Upper lobe of left lung (tissue), 6 donors: ENCODE measurements at regions not wholly inside any gene's neighbourhood (a gene's known extent, or its start where the extent isn't known, plus 50 kb on each side); places are given as distances from the start of the nearest gene placed in this dataset.

Experiments used
- ATAC-seq, 2 donors: fragments of 200-7000 bp; cut with Tn5 transposase; one replicate each; pipeline ENCODE4 v1.9.1; 2022; ENCODE audit warnings: mild to moderate bottlenecking in 2 of 2, moderate library complexity in 2 of 2; ENCODE audit not compliant: low FRiP score in 2 of 2
- DNase-seq, 2 donors: peaks; one replicate each; pipeline ENCODE4 v3.0.0-alpha.2; 2019 to 2020
- H3K27ac ChIP-seq, 4 donors: fragments of 200-600 bp; sonication (generic); one replicate each; pipeline ENCODE4 v1.5.1; 2016 to 2019
- H3K27me3 ChIP-seq, 4 donors: fragments of 200-600 bp; sonication (generic); one replicate each; pipeline ENCODE4 v1.5.1; 2017 to 2019
- H3K36me3 ChIP-seq, 4 donors: fragments of 200-600 bp; sonication (generic); one replicate each; pipeline ENCODE4 v1.5.1; 2016 to 2019
- H3K4me1 ChIP-seq, 4 donors: fragments of 200-600 bp; sonication (generic); one replicate each; pipeline ENCODE4 v1.5.1; 2018 to 2019
- H3K4me3 ChIP-seq, 4 donors: fragments of 200-600 bp; sonication (generic); one replicate each; pipeline ENCODE4 v1.5.1; 2017 to 2019; ENCODE audit warnings: mild to moderate bottlenecking in 2 of 4, moderate library complexity in 1 of 4
- H3K9me3 ChIP-seq, 4 donors: fragments of 200-600 bp; sonication (generic); one replicate each; pipeline ENCODE4 v1.5.1; 2018 to 2019
- EP300 ChIP-seq, 4 donors: sonication (generic); formaldehyde crosslinking; IDR thresholded peaks; one replicate each; pipeline ENCODE4 v1.5.1; 2017; ENCODE audit warnings: antibody characterized with exemption in 4 of 4, control low read depth in 2 of 4
- POLR2A ChIP-seq, 4 donors: fragments of 450-650 bp; IDR thresholded peaks; one replicate each; pipeline ENCODE4 v1.5.1; 2016 to 2017; ENCODE audit warnings: antibody characterized with exemption in 4 of 4, mild to moderate bottlenecking in 2 of 4
- POLR2AphosphoS5 ChIP-seq, 2 donors: sonication (generic); formaldehyde crosslinking; IDR thresholded peaks; one replicate each; pipeline ENCODE4 v1.5.1; 2017; ENCODE audit warnings: antibody characterized with exemption in 2 of 2
- WGBS, 2 donors: methylation state at CpG; one replicate each; pipeline ENCODE4 v1.1.5; 2017 to 2018; 5-methylcytosine and 5-hydroxymethylcytosine counted together
- TF ChIP-seq, protein P1 (sequence below), 6 experiments: fragments of 450-650 bp in 4 of 6; fragments of 200-600 bp in 2 of 6; sonication (generic) in 2 of 6; IDR thresholded peaks; one replicate each; pipeline ENCODE4 v1.5.1; 2016 to 2019; ENCODE audit warnings: antibody characterized with exemption in 6 of 6
- donor health status: DM: no; HTN: no; CAD: no; lungs with moderate emphysema.
- donor health status: DM: no; HTN: yes; CAD: no; lungs with severe emphysema.

DNA sequence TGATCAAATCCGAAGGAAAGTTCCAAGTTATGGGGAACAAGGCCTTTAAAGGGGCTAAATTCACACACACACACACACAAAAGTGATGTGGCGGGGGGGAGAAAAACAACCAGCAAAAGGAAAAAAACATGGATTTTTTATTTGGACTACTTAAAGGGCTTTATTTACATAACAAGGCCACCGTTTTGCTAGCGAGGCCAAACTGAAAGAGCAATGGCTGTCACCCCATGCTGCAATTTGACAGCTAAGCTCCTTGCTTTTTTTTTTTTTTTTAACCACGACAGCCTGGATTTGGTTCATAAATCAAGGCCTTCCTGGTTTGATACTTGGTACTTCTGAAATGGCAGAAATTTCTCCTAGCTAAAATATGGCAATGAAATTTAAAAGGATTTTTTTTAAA lies 99.6 kb upstream of the PTCHD1 start:
- Histone ChIP-seq H3K36me3 (no peaks in the 10 kb centered on the region), H3K27me3 (no peaks in the 10 kb centered on the region), H3K9me3 (no peaks in the 10 kb centered on the region), H3K4me3 (no peak overlapping the region), H3K27ac (no peak overlapping the region), H3K4me1 (no peaks in the 10 kb centered on the region)
- 65% methylated on average over 5 of the region's 5 CpGs for WGBS, 2 donors
- DNase-seq, result no peak
- ATAC-seq, result no peak
- TF ChIP-seq POLR2A (IDR thresholded peaks at IDR 0.05) (no peak), POLR2AphosphoS5 (IDR thresholded peaks at IDR 0.05) (no peak), EP300 (IDR thresholded peaks at IDR 0.05) (no peak)
- TF ChIP-seq, protein P1, sequence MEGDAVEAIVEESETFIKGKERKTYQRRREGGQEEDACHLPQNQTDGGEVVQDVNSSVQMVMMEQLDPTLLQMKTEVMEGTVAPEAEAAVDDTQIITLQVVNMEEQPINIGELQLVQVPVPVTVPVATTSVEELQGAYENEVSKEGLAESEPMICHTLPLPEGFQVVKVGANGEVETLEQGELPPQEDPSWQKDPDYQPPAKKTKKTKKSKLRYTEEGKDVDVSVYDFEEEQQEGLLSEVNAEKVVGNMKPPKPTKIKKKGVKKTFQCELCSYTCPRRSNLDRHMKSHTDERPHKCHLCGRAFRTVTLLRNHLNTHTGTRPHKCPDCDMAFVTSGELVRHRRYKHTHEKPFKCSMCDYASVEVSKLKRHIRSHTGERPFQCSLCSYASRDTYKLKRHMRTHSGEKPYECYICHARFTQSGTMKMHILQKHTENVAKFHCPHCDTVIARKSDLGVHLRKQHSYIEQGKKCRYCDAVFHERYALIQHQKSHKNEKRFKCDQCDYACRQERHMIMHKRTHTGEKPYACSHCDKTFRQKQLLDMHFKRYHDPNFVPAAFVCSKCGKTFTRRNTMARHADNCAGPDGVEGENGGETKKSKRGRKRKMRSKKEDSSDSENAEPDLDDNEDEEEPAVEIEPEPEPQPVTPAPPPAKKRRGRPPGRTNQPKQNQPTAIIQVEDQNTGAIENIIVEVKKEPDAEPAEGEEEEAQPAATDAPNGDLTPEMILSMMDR (IDR thresholded peaks at IDR 0.05), result no peak

DNA sequence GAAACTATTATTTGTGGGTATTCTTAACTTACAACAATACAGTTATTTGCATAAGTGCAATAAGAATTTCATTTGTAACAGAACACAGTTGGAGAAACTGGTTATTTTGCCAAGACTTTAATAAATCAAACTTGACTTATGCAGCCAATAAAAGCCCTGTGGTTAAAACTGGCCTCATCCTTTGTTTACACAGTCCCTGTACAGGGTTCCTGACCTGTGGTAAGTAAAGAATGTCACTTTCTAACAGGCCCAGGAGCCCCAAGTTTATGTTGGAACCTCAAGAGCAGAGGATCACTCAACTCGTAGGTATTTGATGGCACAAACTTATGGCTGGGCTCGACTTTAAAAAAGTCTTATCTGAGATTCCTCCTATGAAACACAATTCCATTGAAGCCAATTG lies 88.6 kb upstream of the PTCHD1 start:
- no peak for DNase-seq
- no peaks in the 10 kb centered on the region for H3K27me3 ChIP-seq
- TF ChIP-seq, protein P1 (IDR thresholded peaks at IDR 0.05), result no peak
- TF ChIP-seq POLR2AphosphoS5 (IDR thresholded peaks at IDR 0.05) (no peak), POLR2A (IDR thresholded peaks at IDR 0.05) (no peak), EP300 (IDR thresholded peaks at IDR 0.05) (no peak)

DNA sequence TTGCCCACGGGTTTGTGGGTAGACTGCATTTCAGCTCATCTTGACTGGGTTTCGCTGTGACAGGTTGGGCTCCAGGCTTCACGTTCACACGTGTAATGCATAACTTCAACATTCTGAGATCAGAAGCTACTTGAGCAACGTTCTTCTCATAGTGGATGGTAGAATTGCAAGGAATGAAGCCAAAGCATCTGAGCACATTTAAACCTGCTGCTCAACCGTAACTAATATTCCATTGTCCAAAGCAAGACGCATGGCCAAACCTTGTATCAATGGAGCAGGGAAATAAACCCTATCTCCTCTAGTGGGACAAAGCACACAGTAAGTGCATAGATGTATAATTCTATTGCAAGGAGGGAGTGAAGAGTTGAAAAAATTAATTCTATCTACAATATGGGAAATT lies 86.5 kb upstream of the PTCHD1 start:
- 87 to 94% methylated on average over 7 of the region's 7 CpGs for WGBS, 2 donors
- no peaks in the 10 kb centered on the region for H3K9me3 ChIP-seq
- H3K4me3 ChIP-seq, result no peak overlapping the region
- TF ChIP-seq POLR2A (IDR thresholded peaks at IDR 0.05) (no peak), EP300 (IDR thresholded peaks at IDR 0.05) (no peak), POLR2AphosphoS5 (IDR thresholded peaks at IDR 0.05) (no peak)
- TF ChIP-seq, protein P1 (IDR thresholded peaks at IDR 0.05), result no peak
- H3K27me3 ChIP-seq, result no peaks in the 10 kb centered on the region
- ATAC-seq (no peak), DNase-seq (no peak)
- H3K27ac ChIP-seq, result no peak overlapping the region
- no peaks in the 10 kb centered on the region for H3K36me3 ChIP-seq
- no peaks in the 10 kb centered on the region for H3K4me1 ChIP-seq

More for the DNA sequence above, 88.6 kb upstream of the PTCHD1 start:
- Histone ChIP-seq H3K4me3 (no peak overlapping the region), H3K9me3 (no peaks in the 10 kb centered on the region), H3K36me3 (no peaks in the 10 kb centered on the region), H3K27ac (no peak overlapping the region), H3K4me1 (no peaks in the 10 kb centered on the region)
- 42 to 50% methylated on average over 2 of the region's 2 CpGs for WGBS, 2 donors
- ATAC-seq, result no peak

DNA sequence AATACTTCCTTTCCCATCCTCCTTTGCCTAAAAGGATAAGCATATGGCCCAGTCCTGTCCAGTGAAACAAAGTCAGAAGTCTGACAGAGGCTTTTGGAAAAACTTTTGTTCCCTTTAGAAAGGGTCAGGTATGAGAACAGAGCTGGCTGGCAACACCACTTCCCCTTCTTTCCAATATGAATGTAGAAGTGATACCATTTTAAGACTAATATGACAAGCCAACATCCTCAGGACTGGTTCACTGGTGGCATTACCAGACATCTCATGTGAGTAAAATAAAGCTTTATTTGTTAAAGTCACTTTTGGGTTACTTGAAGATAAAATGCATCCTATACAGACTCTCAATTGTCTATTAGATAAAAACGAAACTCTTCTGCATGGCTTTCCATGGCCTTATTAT lies 83.6 kb upstream of the PTCHD1 start:
- 71 to 100% methylated on average over 1 of the region's 1 CpG for WGBS, 2 donors
- Histone ChIP-seq H3K36me3 (no peaks in the 10 kb centered on the region), H3K27ac (no peak overlapping the region), H3K27me3 (no peaks in the 10 kb centered on the region), H3K4me1 (no peaks in the 10 kb centered on the region), H3K4me3 (no peak overlapping the region), H3K9me3 (no peaks in the 10 kb centered on the region)
- ATAC-seq, result no peak
- TF ChIP-seq POLR2AphosphoS5 (IDR thresholded peaks at IDR 0.05) (no peak), POLR2A (IDR thresholded peaks at IDR 0.05) (no peak), EP300 (IDR thresholded peaks at IDR 0.05) (no peak)
- TF ChIP-seq, protein P1 (IDR thresholded peaks at IDR 0.05), result no peak
- DNase-seq, result no peak

DNA sequence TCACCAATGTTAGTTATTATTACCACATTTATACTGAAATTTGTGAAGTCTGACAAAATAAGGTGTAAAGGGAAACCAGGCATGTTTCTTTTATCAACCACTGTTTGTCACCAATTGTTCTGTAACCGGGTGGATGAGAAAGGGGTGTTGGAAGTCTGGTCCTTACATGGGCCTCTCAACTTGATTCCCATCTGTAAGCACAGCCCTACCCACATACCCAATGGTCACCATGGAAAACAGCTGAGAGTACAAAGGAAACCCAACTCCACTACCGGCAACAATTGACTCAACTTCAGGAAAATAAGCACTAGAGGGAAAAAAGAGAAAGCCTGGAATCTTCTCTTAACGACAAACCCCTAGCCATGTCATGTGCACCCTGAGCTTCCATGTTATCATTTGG lies 70.8 kb upstream of the PTCHD1 start:
- H3K9me3 ChIP-seq, result peaks cover 0 to 6% (median 0%) of the 10 kb centered on the region in 4 donors
- H3K36me3 ChIP-seq, result no peaks in the 10 kb centered on the region
- H3K27me3 ChIP-seq, result no peaks in the 10 kb centered on the region
- ATAC-seq, result no peak
- WGBS, 2 donors, result 61 to 70% methylated on average over 3 of the region's 3 CpGs
- no peak for DNase-seq
- TF ChIP-seq EP300 (IDR thresholded peaks at IDR 0.05), result no peak
- no peak for TF ChIP-seq POLR2A (IDR thresholded peaks at IDR 0.05)
- TF ChIP-seq, protein P1 (IDR thresholded peaks at IDR 0.05), result no peak
- no peak for TF ChIP-seq POLR2AphosphoS5 (IDR thresholded peaks at IDR 0.05)
- H3K4me1 ChIP-seq, result no peaks in the 10 kb centered on the region
- no peak overlapping the region for H3K4me3 ChIP-seq
- H3K27ac ChIP-seq, result no peak overlapping the region
